HL-60 (cell line): ENCODE measurements at regions not wholly inside any gene's neighbourhood (a gene's known extent, or its start where the extent isn't known, plus 50 kb on each side); places are given as distances from the start of the nearest gene placed in this dataset.

Source experiments
- DNase-seq, 2 experiments: peaks; one replicate each; pipeline ENCODE4 v3.0.0-alpha.2; 2010 to 2020; ENCODE audit warnings: low read depth in 1 of 2, low spot score in 1 of 2
- H3K27ac ChIP-seq: fragments of 250-450 bp; sonication (Bioruptor Pico); replicated peaks from 2 replicates; pipeline ENCODE4 v1.5.1; 2020; ENCODE audit warnings: mild to moderate bottlenecking, moderate library complexity
- H3K27me3 ChIP-seq: fragments of 250-450 bp; sonication (Bioruptor Pico); 2 replicates; pipeline ENCODE4 v1.5.1; 2021; ENCODE audit warnings: mild to moderate bottlenecking, moderate library complexity; ENCODE audit not compliant: insufficient read depth, poor library complexity, severe bottlenecking
- H3K4me3 ChIP-seq: replicated peaks from 2 replicates; pipeline ENCODE4 v1.5.1; 2011; ENCODE audit warnings: mild to moderate bottlenecking, control low read depth, low read length; ENCODE audit not compliant: insufficient read depth
- CTCF ChIP-seq: IDR thresholded peaks from one replicate; pipeline ENCODE4 v1.5.1; 2011; ENCODE audit warnings: low read length, control low read depth, inconsistent platforms; ENCODE audit not compliant: insufficient read depth
- GABPA ChIP-seq: IDR thresholded peaks from 2 replicates; pipeline ENCODE4 v1.6.1; 2012; ENCODE audit warnings: low read depth
- POLR2AphosphoS5 ChIP-seq: IDR thresholded peaks from 2 replicates; pipeline ENCODE4 v1.6.1; 2012; ENCODE audit warnings: low read depth
- REST ChIP-seq: IDR thresholded peaks from 2 replicates; pipeline ENCODE4 v1.6.1; 2012; ENCODE audit warnings: low read depth; ENCODE audit not compliant: insufficient replicate concordance
- SPI1 ChIP-seq: IDR thresholded peaks from 2 replicates; pipeline ENCODE4 v1.6.1; 2012; ENCODE audit warnings: low read depth, mild to moderate bottlenecking, borderline replicate concordance

- Histone ChIP-seq H3K27me3 (no peaks in the 10 kb centered on the region), H3K27ac (no peak overlapping the region), H3K4me3 (no peak overlapping the region)
- no peak for DNase-seq
- no peak for TF ChIP-seq SPI1
- no peak for TF ChIP-seq CTCF
- no peak for TF ChIP-seq POLR2AphosphoS5
- no peak for TF ChIP-seq REST
- TF ChIP-seq GABPA, result no peak
These were observed 298.4 kb upstream of the PDGFD start for GRCh38 chr11:104462341-104462740.

GRCh38 chr11:104451197-104451893 lies 287.4 kb upstream of the PDGFD start:
- no peak for TF ChIP-seq CTCF
- no peak for DNase-seq
- Histone ChIP-seq H3K4me3 (no peak overlapping the region), H3K27ac (no peak overlapping the region), H3K27me3 (no peaks in the 10 kb centered on the region)

GRCh38 chr11:104443387-104443786 lies 279.4 kb upstream of the PDGFD start:
- no peak for TF ChIP-seq REST
- no peak for TF ChIP-seq SPI1
- no peak for TF ChIP-seq CTCF
- TF ChIP-seq POLR2AphosphoS5, result no peak
- TF ChIP-seq GABPA, result no peak
- H3K27ac ChIP-seq, result no peak overlapping the region
- no peak for DNase-seq
- no peak overlapping the region for H3K4me3 ChIP-seq
- H3K27me3 ChIP-seq, result no peaks in the 10 kb centered on the region

GRCh38 chr11:104442321-104442720 lies 278.4 kb upstream of the PDGFD start:
- Histone ChIP-seq H3K27ac (no peak overlapping the region), H3K4me3 (no peak overlapping the region), H3K27me3 (no peaks in the 10 kb centered on the region)
- peak; percentile 45 to 76 for DNase-seq
- TF ChIP-seq SPI1 (peak; percentile 67; the same call in 1 of the 2 replicates), REST (no peak)
